ENCODE measurements at regions not wholly inside any gene's neighbourhood (a gene's known extent, or its start where the extent isn't known, plus 50 kb on each side); places are given as distances from the start of the nearest gene placed in this dataset.

- Histone ChIP-seq H3K27me3 (ENCODE audit: control insufficient read depth, extremely low read depth, insufficient read depth, low read length) (no peaks in the 10 kb centered on the region), H2AFZ (ENCODE audit: control insufficient read depth, low read length) (no peak overlapping the region), H3K9me3 (ENCODE audit: control insufficient read depth, low read depth, low read length) (no peaks in the 10 kb centered on the region), H3K79me2 (ENCODE audit: control insufficient read depth, insufficient read depth, low read length) (no peaks in the 10 kb centered on the region), H3K9ac (ENCODE audit: control insufficient read depth, extremely low read depth, insufficient read depth, low read length) (no peak overlapping the region), H3K4me2 (ENCODE audit: control insufficient read depth, extremely low read depth, insufficient read depth, low read depth, low read length) (no peak overlapping the region), H3K27ac (ENCODE audit: control insufficient read depth, insufficient read depth, low read length) (no peak overlapping the region), H3K9me1 (ENCODE audit: control insufficient read depth, extremely low read depth, insufficient read depth, low read length) (no peaks in the 10 kb centered on the region), H3K36me3 (ENCODE audit: control insufficient read depth in 2 of 2, extremely low read depth in 1 of 2, insufficient read depth in 2 of 2, low read length in 2 of 2) (no peaks in the 10 kb centered on the region), H3K4me3 (ENCODE audit: control insufficient read depth in 2 of 3, extremely low read depth in 1 of 3, insufficient read depth in 2 of 3, low read depth in 1 of 3, low read length in 3 of 3) (no peak overlapping the region), H3K4me1 (ENCODE audit: control insufficient read depth, extremely low read depth, insufficient read depth, low read length) (no peaks in the 10 kb centered on the region), H4K20me1 (ENCODE audit: control insufficient read depth, extremely low read depth, insufficient read depth, low read length) (no peaks in the 10 kb centered on the region)
- dilution Hi-C loops (cut with MboI; ENCODE audit: extremely low pct_ligation_motif_present, low sequenced_read_pairs): no loop called here
- DNase-seq (ENCODE audit: low read depth, low spot score) (no peak), FAIRE-seq (no peak)
- TF ChIP-seq, protein P1, sequence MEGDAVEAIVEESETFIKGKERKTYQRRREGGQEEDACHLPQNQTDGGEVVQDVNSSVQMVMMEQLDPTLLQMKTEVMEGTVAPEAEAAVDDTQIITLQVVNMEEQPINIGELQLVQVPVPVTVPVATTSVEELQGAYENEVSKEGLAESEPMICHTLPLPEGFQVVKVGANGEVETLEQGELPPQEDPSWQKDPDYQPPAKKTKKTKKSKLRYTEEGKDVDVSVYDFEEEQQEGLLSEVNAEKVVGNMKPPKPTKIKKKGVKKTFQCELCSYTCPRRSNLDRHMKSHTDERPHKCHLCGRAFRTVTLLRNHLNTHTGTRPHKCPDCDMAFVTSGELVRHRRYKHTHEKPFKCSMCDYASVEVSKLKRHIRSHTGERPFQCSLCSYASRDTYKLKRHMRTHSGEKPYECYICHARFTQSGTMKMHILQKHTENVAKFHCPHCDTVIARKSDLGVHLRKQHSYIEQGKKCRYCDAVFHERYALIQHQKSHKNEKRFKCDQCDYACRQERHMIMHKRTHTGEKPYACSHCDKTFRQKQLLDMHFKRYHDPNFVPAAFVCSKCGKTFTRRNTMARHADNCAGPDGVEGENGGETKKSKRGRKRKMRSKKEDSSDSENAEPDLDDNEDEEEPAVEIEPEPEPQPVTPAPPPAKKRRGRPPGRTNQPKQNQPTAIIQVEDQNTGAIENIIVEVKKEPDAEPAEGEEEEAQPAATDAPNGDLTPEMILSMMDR (optimal IDR thresholded peaks at IDR 0.05 in 1 of 3, IDR thresholded peaks at IDR 0.05 in 1 of 3, conservative IDR thresholded peaks at IDR 0.05 in 1 of 3; ENCODE audit: extremely low read depth in 1 of 3, insufficient read depth in 2 of 3, low read length in 3 of 3): no peak
- TF ChIP-seq EZH2 (IDR thresholded peaks at IDR 0.05; ENCODE audit: low read length): no peak
These were observed 494.5 kb downstream of the BCOR start for GRCh38 chrX:39603230-39603629.

DNA sequence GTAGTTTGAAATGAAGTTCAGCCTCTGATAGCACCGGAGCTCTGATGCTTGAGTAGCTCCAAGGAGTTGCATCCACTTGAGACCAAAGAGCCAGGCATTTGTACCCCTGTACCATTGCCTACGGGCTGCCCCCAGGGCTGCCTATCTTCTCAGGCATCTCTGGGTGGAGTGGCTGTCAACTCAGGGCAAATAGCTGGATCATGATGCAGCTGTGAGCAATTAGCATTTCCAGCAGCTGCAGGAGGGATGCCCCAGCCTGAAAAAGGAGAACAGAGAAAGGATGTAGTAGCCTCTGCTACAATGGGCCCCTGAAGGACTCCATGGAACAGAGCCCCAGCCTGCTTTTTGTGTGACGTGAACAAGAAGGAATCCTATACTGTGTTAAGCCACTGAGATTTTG is 492.6 kb downstream of the BCOR start:
- no peak for FAIRE-seq
- dilution Hi-C loops (cut with MboI; ENCODE audit: extremely low pct_ligation_motif_present, low sequenced_read_pairs): no loop called here

More for the DNA sequence above, 492.6 kb downstream of the BCOR start:
- H4K20me1 ChIP-seq (ENCODE audit: control insufficient read depth, extremely low read depth, insufficient read depth, low read length): no peaks in the 10 kb centered on the region
- H3K9me3 ChIP-seq (ENCODE audit: control insufficient read depth, low read depth, low read length): no peaks in the 10 kb centered on the region
- no peak overlapping the region for H2AFZ ChIP-seq (ENCODE audit: control insufficient read depth, low read length)
- H3K9ac ChIP-seq (ENCODE audit: control insufficient read depth, extremely low read depth, insufficient read depth, low read length): no peak overlapping the region
- H3K79me2 ChIP-seq (ENCODE audit: control insufficient read depth, insufficient read depth, low read length): no peaks in the 10 kb centered on the region
- no peaks in the 10 kb centered on the region for H3K36me3 ChIP-seq (ENCODE audit: control insufficient read depth in 2 of 2, extremely low read depth in 1 of 2, insufficient read depth in 2 of 2, low read length in 2 of 2)
- no peak for DNase-seq (ENCODE audit: low read depth, low spot score)
- peaks cover 4% of the 10 kb centered on the region for H3K27me3 ChIP-seq (ENCODE audit: control insufficient read depth, extremely low read depth, insufficient read depth, low read length)
- H3K27ac ChIP-seq (ENCODE audit: control insufficient read depth, insufficient read depth, low read length): no peak overlapping the region
- H3K4me1 ChIP-seq (ENCODE audit: control insufficient read depth, extremely low read depth, insufficient read depth, low read length): no peaks in the 10 kb centered on the region
- no peak overlapping the region for H3K4me2 ChIP-seq (ENCODE audit: control insufficient read depth, extremely low read depth, insufficient read depth, low read depth, low read length)
- H3K9me1 ChIP-seq (ENCODE audit: control insufficient read depth, extremely low read depth, insufficient read depth, low read length): no peaks in the 10 kb centered on the region
- TF ChIP-seq, protein P1 (optimal IDR thresholded peaks at IDR 0.05 in 1 of 3, IDR thresholded peaks at IDR 0.05 in 1 of 3, conservative IDR thresholded peaks at IDR 0.05 in 1 of 3; ENCODE audit: extremely low read depth in 1 of 3, insufficient read depth in 2 of 3, low read length in 3 of 3): no peak
- H3K4me3 ChIP-seq (ENCODE audit: control insufficient read depth in 2 of 3, extremely low read depth in 1 of 3, insufficient read depth in 2 of 3, low read depth in 1 of 3, low read length in 3 of 3): no peak overlapping the region

Measured in keratinocyte (primary cell).